NOMO-1 treated with dmso at 0.1 percent for 144 hours (cell line): ENCODE measurements at regions not wholly inside any gene's neighbourhood (a gene's known extent, or its start where the extent isn't known, plus 50 kb on each side); places are given as distances from the start of the nearest gene placed in this dataset.
"Not testable (repeated sequence)": the region's sequence is repeated elsewhere in the genome, so short reads cannot be mapped to it uniquely, and the experiment has no call there.

Experiments used
- DNase-seq: peaks from one replicate; lab custom pipeline; 2025; ENCODE audit not compliant: unreplicated experiment; lab: John Stamatoyannopoulos, UW

GRCh38 chr22:47862394-47862793 lies 1099.9 kb downstream of the TBC1D22A start:
- no peak for DNase-seq

GRCh38 chr22:47860907-47861306 lies 1098.5 kb downstream of the TBC1D22A start:
- DNase-seq = not testable (repeated sequence)

GRCh38 chr22:47859881-47860525 lies 1097.6 kb downstream of the TBC1D22A start:
- DNase-seq = no peak

- no peak for DNase-seq
These were observed 1096.4 kb downstream of the TBC1D22A start for GRCh38 chr22:47858773-47859306.

- DNase-seq = no peak
These were observed 1092.2 kb downstream of the TBC1D22A start for GRCh38 chr22:47854680-47855079.

- no peak for DNase-seq
These were observed 1091.8 kb downstream of the TBC1D22A start for GRCh38 chr22:47854251-47854650.

- no peak for DNase-seq
These were observed 1091.3 kb downstream of the TBC1D22A start for GRCh38 chr22:47853750-47854149.

- no peak for DNase-seq
These were observed 1089.1 kb downstream of the TBC1D22A start for GRCh38 chr22:47851586-47851985.

GRCh38 chr22:47850644-47851151 lies 1088.2 kb downstream of the TBC1D22A start:
- DNase-seq = no peak

- DNase-seq = no peak
These were observed 1087.1 kb downstream of the TBC1D22A start for GRCh38 chr22:47849576-47849975.

- no peak for DNase-seq
These were observed 1085.9 kb downstream of the TBC1D22A start for GRCh38 chr22:47848184-47848920.

- no peak for DNase-seq
These were observed 1084.9 kb downstream of the TBC1D22A start for GRCh38 chr22:47847131-47847890.

- no peak for DNase-seq
These were observed 1083.8 kb downstream of the TBC1D22A start for GRCh38 chr22:47846206-47846605.

GRCh38 chr22:47842119-47842518 lies 1079.7 kb downstream of the TBC1D22A start:
- no peak for DNase-seq

GRCh38 chr22:47841156-47841555 lies 1078.7 kb downstream of the TBC1D22A start:
- no peak for DNase-seq

GRCh38 chr22:47839595-47840227 lies 1077.3 kb downstream of the TBC1D22A start:
- no peak for DNase-seq

- no peak for DNase-seq
These were observed 1075.3 kb downstream of the TBC1D22A start for GRCh38 chr22:47837703-47838102.

- DNase-seq = no peak
These were observed 1074.5 kb downstream of the TBC1D22A start for GRCh38 chr22:47836957-47837356.

GRCh38 chr22:47835726-47836125 lies 1073.3 kb downstream of the TBC1D22A start:
- DNase-seq = no peak

- DNase-seq = no peak
These were observed 1063.6 kb downstream of the TBC1D22A start for GRCh38 chr22:47826016-47826415.

GRCh38 chr22:47822422-47822821 lies 1060.0 kb downstream of the TBC1D22A start:
- no peak for DNase-seq
